GM18499 (cell line): ENCODE measurements at regions not wholly inside any gene's neighbourhood (a gene's known extent, or its start where the extent isn't known, plus 50 kb on each side); places are given as distances from the start of the nearest gene placed in this dataset.

Source experiments
- ATAC-seq: cut with Tn5 transposase; IDR thresholded peaks from one replicate; pipeline ENCODE4 v1.9.1; 2021; ENCODE audit warnings: moderate number of reproducible peaks; ENCODE audit not compliant: insufficient read depth, unreplicated experiment

GRCh38 chr11:109986488-109986887 lies 106.7 kb upstream of the ZC3H12C start:
- no peak for ATAC-seq

- ATAC-seq = no peak
Observed at GRCh38 chr11:109991835-109992234, 101.4 kb upstream of the ZC3H12C start.

- ATAC-seq = no peak
Observed at GRCh38 chr11:109993786-109994185, 99.4 kb upstream of the ZC3H12C start.

GRCh38 chr11:109994907-109995306 lies 98.3 kb upstream of the ZC3H12C start:
- ATAC-seq = no peak

- ATAC-seq = no peak
Observed at GRCh38 chr11:109996060-109996459, 97.1 kb upstream of the ZC3H12C start.

- no peak for ATAC-seq
Observed at GRCh38 chr11:109998921-109999320, 94.3 kb upstream of the ZC3H12C start.

- peak; percentile 97 for ATAC-seq
Observed at GRCh38 chr11:110000031-110000502, 93.1 kb upstream of the ZC3H12C start.

- ATAC-seq = no peak
Observed at GRCh38 chr11:110000850-110001249, 92.3 kb upstream of the ZC3H12C start.

- no peak for ATAC-seq
Observed at GRCh38 chr11:110003426-110003825, 89.8 kb upstream of the ZC3H12C start.

- ATAC-seq = no peak
Observed at GRCh38 chr11:110011595-110011994, 81.6 kb upstream of the ZC3H12C start.

- no peak for ATAC-seq
Observed at GRCh38 chr11:110015695-110016094, 77.5 kb upstream of the ZC3H12C start.

- ATAC-seq = no peak
Observed at GRCh38 chr11:110019675-110020074, 73.5 kb upstream of the ZC3H12C start.

- no peak for ATAC-seq
Observed at GRCh38 chr11:110022548-110022947, 70.6 kb upstream of the ZC3H12C start.

GRCh38 chr11:110023711-110024110 lies 69.5 kb upstream of the ZC3H12C start:
- no peak for ATAC-seq

- ATAC-seq = peak; percentile 87
Observed at GRCh38 chr11:110026858-110027626, 66.2 kb upstream of the ZC3H12C start.

- peak; percentile 36 for ATAC-seq
Observed at GRCh38 chr11:110027627-110028371, 65.4 kb upstream of the ZC3H12C start.

GRCh38 chr11:110028921-110029320 lies 64.3 kb upstream of the ZC3H12C start:
- no peak for ATAC-seq

- no peak for ATAC-seq
Observed at GRCh38 chr11:110029714-110030113, 63.5 kb upstream of the ZC3H12C start.

GRCh38 chr11:110031171-110031570 lies 62.0 kb upstream of the ZC3H12C start:
- ATAC-seq = no peak

GRCh38 chr11:110032259-110032658 lies 60.9 kb upstream of the ZC3H12C start:
- ATAC-seq = no peak

GRCh38 chr11:110032957-110033570 lies 60.1 kb upstream of the ZC3H12C start:
- no peak for ATAC-seq
